Heart right ventricle (tissue), 16 donors: ENCODE measurements at regions not wholly inside any gene's neighbourhood (a gene's known extent, or its start where the extent isn't known, plus 50 kb on each side); places are given as distances from the start of the nearest gene placed in this dataset.

Experiments
- ATAC-seq, 8 donors: fragments of 200-7000 bp; cut with Tn5 transposase; one replicate each; pipeline ENCODE4 v1.9.1; 2020; ENCODE audit warnings: mild to moderate bottlenecking in 8 of 8, moderate library complexity in 8 of 8, moderate number of reproducible peaks in 1 of 8
- DNase-seq, 2 donors: peaks; one replicate each; pipeline ENCODE4 v3.0.0-alpha.2; 2020
- H3K27ac ChIP-seq, 10 donors: fragments of 200-600 bp; sonication (generic) in 2 of 10; one replicate each; pipeline versions ENCODE4 v1.5.0 to v1.8.0; 2020 to 2022; ENCODE audit warnings: mild to moderate bottlenecking in 3 of 10
- H3K27me3 ChIP-seq, 7 donors: fragments of 200-600 bp; one replicate each; pipeline ENCODE4 v1.8.0; 2021 to 2022; ENCODE audit warnings: mild to moderate bottlenecking in 2 of 7
- H3K36me3 ChIP-seq, 9 donors: fragments of 200-600 bp; sonication (generic) in 1 of 9; one replicate each; pipeline versions ENCODE4 v1.5.0 to v1.8.0; 2020 to 2022; ENCODE audit warnings: mild to moderate bottlenecking in 2 of 9
- H3K4me1 ChIP-seq, 9 donors: fragments of 200-600 bp; sonication (generic) in 1 of 9; one replicate each; pipeline versions ENCODE4 v1.5.0 to v1.8.0; 2020 to 2022; ENCODE audit warnings: mild to moderate bottlenecking in 4 of 9
- H3K4me3 ChIP-seq, 10 donors: fragments of 200-600 bp; sonication (generic) in 2 of 10; one replicate each; pipeline versions ENCODE4 v1.5.0 to v1.8.0; 2020 to 2022; ENCODE audit warnings: mild to moderate bottlenecking in 7 of 10, moderate library complexity in 2 of 10
- H3K9me3 ChIP-seq, 11 donors: fragments of 200-600 bp in 10 of 11; sonication (generic) in 2 of 11; one replicate each; pipeline versions ENCODE4 v1.5.0 to v1.8.0; 2013 to 2022; ENCODE audit warnings: mild to moderate bottlenecking in 2 of 11, control low read depth in 1 of 11, moderate library complexity in 1 of 11
- WGBS, 2 donors: extraction: QIAGEN DNeasy Blood & Tissue Kit; methylation state at CpG; one replicate each; pipeline ENCODE4 v1.1.7; 2013; ENCODE audit warnings: inconsistent platforms in 1 of 2; 5-methylcytosine and 5-hydroxymethylcytosine counted together
- intact Hi-C, 10 donors: fragments of 100-400 bp; cut with DNase I; formaldehyde crosslinking; loops; one replicate each; pipeline versions ENCODE4 v1.11.1 to v1.14.2; 2022
- TF ChIP-seq, protein P1 (sequence below), 9 donors: fragments of 200-600 bp; sonication (generic) in 2 of 9; IDR thresholded peaks; one replicate each; pipeline versions ENCODE4 v1.5.0 to v1.8.0; 2021 to 2022; ENCODE audit warnings: antibody characterized with exemption in 9 of 9, mild to moderate bottlenecking in 5 of 9, moderate library complexity in 1 of 9
- donor health status: Arrhythmogenic right ventricular cardiomyopathy.
- donor health status: ischemic (EF 13 %, LVEDD 7.1; RV severe dilation, severe dysfunction).
- donor health status: healthy with polysubstance abuse.
- donor health status: DM: no; HTN: yes; CAD: no.
- donor health status: DM: no; HTN: no; CAD: no.
- donor health status: ischemic (EF 25% LVEDD 6.9; RV normal size, moderate dysfunction).
- donor health status: ischemic (EF 25% LVEDD 5.7; RV mildly dilated, moderate dysfunction).
- donor health status: healthy.
- donor health status: DM: yes; HTN: yes; CAD: no.
- donor health status: Ischemic cardiomyopathy.
- donor health status: ischemic (EF 35%, LVEDD 5.7; RV mildly dilated, moderate dysfunction).
- donor health status: nonischemic (EF 11% LVEDD 7.7; RV severe dilation, severe dysfunction).
- donor health status: DM: yes; HTN: yes; CAD: no.
- donor health status: PGD.
- donor health status: ischemic (EF 29% LVEDD 5.4; RV normal size, mild dysfunction).
- donor health status: nonischemic (EF 23%, LVEDD 6.1; RV moderate dilation, normal function).

DNA sequence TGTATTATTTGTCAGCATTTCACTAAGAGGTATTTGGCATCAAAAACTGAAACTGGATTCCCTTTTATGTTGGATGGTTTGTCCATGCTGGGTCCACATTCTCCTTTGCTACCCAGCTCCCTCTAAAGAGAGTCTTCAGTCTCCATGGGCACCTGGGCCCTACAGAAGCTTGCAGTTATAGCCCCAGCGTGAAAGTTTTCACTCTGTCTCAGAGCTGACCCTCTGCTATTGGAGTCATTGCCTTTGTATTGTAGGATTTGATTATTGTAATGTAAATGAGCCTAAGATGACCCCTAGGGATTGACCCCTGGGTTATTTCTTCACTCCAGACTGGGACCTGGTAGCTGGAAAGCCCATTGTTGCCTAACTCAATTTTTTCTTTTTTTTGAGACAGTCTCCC lies 1026.5 kb upstream of the EEF2KMT start:
- intact Hi-C loops: no loop called here
- ATAC-seq (no peak), DNase-seq (no peak)
- no peaks in the 10 kb centered on the region for H3K27me3 ChIP-seq
- TF ChIP-seq, protein P1, sequence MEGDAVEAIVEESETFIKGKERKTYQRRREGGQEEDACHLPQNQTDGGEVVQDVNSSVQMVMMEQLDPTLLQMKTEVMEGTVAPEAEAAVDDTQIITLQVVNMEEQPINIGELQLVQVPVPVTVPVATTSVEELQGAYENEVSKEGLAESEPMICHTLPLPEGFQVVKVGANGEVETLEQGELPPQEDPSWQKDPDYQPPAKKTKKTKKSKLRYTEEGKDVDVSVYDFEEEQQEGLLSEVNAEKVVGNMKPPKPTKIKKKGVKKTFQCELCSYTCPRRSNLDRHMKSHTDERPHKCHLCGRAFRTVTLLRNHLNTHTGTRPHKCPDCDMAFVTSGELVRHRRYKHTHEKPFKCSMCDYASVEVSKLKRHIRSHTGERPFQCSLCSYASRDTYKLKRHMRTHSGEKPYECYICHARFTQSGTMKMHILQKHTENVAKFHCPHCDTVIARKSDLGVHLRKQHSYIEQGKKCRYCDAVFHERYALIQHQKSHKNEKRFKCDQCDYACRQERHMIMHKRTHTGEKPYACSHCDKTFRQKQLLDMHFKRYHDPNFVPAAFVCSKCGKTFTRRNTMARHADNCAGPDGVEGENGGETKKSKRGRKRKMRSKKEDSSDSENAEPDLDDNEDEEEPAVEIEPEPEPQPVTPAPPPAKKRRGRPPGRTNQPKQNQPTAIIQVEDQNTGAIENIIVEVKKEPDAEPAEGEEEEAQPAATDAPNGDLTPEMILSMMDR (IDR thresholded peaks at IDR 0.05): no peak
- 35 to 45% methylated on average over 1 of the region's 1 CpG for WGBS, 2 donors
- peaks cover 0 to 16% (median 0%) of the 10 kb centered on the region in 11 donors for H3K9me3 ChIP-seq
- H3K4me3 ChIP-seq: no peak overlapping the region
- H3K27ac ChIP-seq: no peak overlapping the region
- no peaks in the 10 kb centered on the region for H3K36me3 ChIP-seq
- H3K4me1 ChIP-seq: no peaks in the 10 kb centered on the region

DNA sequence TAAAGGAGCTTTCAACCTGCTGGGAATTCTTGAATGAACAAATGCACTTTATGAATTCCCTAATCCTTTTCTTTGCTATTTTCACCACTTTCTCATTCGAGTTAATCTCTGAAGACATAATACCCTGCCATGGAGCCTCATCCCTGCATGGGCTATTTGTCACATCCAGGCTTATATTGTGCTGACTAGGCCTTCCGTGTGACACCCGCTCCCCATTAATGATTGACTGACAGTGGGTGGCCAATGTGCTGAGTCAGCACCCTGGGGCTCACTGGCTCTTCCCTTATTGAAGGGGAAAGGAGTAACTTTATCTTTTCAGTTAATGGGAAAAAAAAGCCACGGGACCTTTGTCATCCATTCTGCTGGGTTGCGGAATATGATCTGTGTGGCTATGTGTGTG lies 1024.8 kb upstream of the EEF2KMT start:
- WGBS, 2 donors: 53 to 56% methylated on average over 5 of the region's 5 CpGs
- ATAC-seq (no peak), DNase-seq (no peak)
- Histone ChIP-seq H3K27me3 (no peaks in the 10 kb centered on the region), H3K27ac (no peak overlapping the region), H3K4me3 (no peak overlapping the region), H3K36me3 (no peaks in the 10 kb centered on the region), H3K9me3 (peaks cover 0 to 16% (median 0%) of the 10 kb centered on the region in 11 donors), H3K4me1 (no peaks in the 10 kb centered on the region)
- intact Hi-C loops: no loop called here
- TF ChIP-seq, protein P1 (IDR thresholded peaks at IDR 0.05): no peak

DNA sequence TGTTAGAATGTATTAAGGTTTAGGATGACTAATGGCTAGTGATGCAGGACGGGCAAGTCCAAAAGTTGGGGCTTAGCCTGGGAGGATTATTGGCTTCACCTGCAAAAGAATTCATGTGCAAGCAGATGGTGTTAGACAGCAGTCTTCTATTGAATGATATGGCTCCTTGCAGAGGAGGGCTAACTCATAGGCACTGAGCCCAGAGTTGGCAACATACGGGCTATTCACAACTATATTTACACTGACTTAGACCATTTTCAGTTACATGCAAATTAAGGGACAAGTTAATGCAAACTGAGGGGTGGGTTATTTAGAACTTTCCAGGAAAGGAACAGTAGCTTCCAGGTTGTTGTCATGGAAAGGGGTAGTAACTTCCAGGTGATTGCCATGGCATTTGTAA lies 1017.1 kb upstream of the EEF2KMT start:
- 60 to 70% methylated on average over 2 of the region's 2 CpGs for WGBS, 2 donors
- H3K27ac ChIP-seq: no peak overlapping the region
- TF ChIP-seq, protein P1 (IDR thresholded peaks at IDR 0.05): no peak
- intact Hi-C loops: no loop called here
- no peak for ATAC-seq
- no peak for DNase-seq
- no peaks in the 10 kb centered on the region for H3K4me1 ChIP-seq
- H3K9me3 ChIP-seq: peaks cover 0 to 17% (median 1%) of the 10 kb centered on the region in 11 donors
- no peaks in the 10 kb centered on the region for H3K36me3 ChIP-seq
- H3K27me3 ChIP-seq: no peaks in the 10 kb centered on the region
- H3K4me3 ChIP-seq: no peak overlapping the region

DNA sequence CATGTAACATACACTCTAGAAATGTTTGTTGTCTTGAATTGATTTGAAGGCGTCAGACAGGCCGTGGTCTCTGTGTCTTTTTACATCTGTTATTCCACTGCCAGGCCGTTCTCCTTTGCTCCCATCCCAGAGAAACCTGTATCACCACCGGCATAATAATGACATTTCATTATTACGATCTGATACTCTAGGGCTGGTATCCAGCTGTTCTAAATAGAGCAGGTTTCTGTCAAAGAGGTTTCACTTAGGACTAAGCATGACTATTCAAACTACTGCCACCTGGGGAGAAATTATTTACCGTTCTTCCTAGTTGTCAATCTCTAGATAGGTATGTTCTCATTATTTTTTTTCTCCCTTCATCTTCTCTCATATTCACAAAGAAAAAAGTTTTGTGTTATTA lies 1016.2 kb upstream of the EEF2KMT start:
- intact Hi-C loops: no loop called here
- Histone ChIP-seq H3K27me3 (no peaks in the 10 kb centered on the region), H3K36me3 (no peaks in the 10 kb centered on the region), H3K4me3 (no peak overlapping the region), H3K27ac (no peak overlapping the region), H3K9me3 (peaks cover 0 to 12% (median 0%) of the 10 kb centered on the region in 11 donors), H3K4me1 (no peaks in the 10 kb centered on the region)
- TF ChIP-seq, protein P1 (IDR thresholded peaks at IDR 0.05): no peak
- ATAC-seq (no peak), DNase-seq (no peak)
- 60 to 68% methylated on average over 6 of the region's 6 CpGs for WGBS, 2 donors
